HG03442 (cell line): ENCODE measurements at regions not wholly inside any gene's neighbourhood (a gene's known extent, or its start where the extent isn't known, plus 50 kb on each side); places are given as distances from the start of the nearest gene placed in this dataset.
"Not testable (repeated sequence)": the region's sequence is repeated elsewhere in the genome, so short reads cannot be mapped to it uniquely, and the experiment has no call there.

Experiments
- ATAC-seq: cut with Tn5 transposase; IDR thresholded peaks from one replicate; pipeline ENCODE4 v1.9.1; 2021; ENCODE audit warnings: mild to moderate bottlenecking, moderate library complexity; ENCODE audit not compliant: unreplicated experiment

DNA sequence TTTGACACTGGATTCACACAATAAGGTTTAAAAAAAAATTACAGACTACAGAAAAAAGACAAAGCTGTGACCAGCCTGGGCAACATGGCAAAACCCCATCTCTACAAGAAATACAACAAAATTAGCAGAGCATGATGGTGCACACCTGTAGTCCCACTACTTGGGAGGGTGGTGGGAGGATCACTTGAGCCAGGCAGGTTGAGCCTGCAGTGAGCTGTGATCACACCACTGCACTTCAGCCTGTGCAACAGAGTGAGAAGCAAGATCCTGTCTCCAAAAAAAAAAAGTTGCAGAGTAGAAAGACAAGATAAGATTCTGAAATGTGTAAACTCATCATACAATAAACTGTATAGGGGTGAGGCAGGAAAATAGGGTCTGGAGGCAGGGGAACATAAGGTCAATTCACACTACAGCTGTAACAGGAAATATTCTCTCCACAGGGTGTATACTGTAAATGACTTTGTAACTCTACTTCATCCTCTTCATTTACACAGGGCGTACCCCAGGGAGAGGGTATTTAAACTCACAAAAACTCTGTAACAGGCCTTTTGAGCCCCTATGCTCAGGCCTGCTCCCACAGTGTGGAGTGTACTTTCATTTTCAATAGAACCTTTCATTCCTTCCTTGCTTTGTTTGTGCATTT lies 112.6 kb upstream of the MAPK10 start:
- no peak for ATAC-seq

DNA sequence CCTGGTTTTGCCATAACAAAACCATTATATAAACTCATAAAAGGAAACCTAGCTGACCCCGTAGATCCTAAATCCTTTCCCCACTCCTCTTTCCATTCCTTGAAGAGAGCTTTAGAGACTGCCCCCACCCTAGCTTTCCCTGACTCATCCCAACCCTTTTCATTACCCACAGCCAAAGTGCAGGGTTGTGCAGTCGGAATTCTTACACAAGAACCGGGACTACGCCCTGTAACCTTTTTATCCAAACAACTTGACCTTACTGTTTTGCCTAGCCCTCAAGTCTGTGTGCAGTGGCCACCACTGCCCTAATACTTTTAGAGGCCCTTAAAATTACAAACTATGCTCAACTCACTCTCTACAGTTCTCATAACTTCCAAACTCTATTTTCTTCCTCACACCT lies 116.0 kb upstream of the PTPN13 start:
- not testable (repeated sequence) for ATAC-seq

DNA sequence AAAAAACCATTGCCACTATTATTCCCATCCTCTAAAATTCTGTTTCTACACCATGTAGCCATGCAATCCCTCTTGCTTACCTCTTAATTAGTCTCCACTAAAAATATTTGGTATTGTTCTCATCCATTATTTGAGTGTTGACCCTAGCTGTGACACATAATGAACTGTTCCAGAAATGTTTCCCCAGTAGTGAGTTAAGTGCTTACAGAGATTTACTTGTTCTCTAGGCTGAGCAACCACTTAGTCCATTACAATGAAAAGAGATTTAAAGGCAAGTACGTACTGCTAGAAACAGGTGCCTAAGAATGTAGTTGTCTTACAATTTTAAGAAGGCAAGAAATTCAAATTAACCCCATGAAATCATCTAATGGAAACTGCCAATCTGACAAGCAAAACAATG lies 112.7 kb upstream of the PTPN13 start:
- no peak for ATAC-seq

DNA sequence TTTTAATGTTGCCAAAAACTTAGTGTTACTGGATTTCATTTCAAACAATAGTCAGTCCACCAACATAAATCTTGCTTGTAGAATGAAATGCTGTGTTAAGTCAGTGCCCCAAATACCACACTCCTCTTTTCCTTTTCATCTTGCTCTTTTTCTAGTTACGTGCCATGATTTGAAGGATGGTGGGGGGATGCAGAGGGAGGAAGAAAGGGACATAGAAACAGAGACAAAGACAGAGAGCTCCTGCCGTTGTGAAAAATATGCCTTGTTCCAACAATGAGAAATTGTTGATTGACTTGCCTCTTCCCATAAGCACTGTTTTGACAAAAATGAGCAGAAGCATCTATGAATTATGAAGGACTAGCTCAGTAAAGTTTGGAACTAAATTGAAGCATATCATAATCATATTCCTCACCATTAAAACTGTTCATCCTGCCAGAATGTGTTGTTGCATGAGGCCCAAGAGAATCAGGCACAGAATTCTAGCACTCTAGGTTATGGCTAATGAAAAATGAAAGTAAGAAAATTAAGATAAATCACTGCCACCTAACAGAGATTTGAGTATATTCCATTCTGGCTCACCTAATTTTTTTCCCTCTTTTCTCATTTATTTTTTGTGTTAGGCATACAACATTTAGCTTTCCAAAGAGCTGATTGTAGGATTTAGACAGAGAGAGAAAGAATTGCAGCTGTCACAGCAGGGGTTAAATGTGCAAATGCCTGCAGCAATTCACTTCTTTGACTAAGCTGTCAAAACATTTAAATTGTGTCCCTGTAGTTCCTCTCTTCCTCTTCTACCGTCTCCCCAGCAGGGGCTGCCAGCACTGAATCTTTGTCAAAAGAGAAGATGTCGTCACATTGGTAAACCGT lies 111.6 kb upstream of the PTPN13 start:
- no peak for ATAC-seq

DNA sequence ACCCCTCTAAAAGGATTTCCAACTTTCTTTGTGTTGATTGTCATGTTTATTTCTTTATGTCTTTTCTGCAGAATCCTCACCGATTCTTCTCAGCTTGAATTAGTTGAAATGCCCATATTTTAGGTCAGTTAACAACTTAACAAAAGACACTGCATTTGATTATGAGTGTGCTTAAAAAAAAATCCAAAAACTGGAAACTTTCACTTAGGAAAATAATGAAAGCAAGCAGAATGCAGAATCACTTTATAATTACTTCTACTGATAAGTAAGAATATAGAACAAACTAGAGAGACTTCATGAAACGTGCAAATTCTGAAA lies 111.0 kb upstream of the PTPN13 start:
- ATAC-seq = no peak

DNA sequence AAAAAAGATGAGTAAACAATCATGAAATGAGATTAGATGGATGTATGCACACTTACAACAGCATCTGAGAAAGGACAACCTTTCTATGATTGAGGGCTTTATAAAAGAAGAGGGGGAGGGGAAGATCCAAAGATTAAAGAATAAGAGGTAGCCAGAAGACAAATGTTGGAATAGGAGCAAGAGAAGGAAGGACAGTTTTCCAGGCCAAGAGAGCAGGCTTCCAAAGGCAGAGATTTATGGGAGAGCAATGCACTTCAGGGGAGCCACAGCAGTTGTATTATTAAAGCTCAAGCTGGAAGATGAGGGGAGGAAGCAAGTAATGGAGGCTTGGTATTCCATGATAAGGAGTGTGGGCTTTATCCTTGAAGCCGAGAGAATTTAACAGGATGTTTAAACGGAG lies 110.3 kb upstream of the PTPN13 start:
- ATAC-seq = no peak

DNA sequence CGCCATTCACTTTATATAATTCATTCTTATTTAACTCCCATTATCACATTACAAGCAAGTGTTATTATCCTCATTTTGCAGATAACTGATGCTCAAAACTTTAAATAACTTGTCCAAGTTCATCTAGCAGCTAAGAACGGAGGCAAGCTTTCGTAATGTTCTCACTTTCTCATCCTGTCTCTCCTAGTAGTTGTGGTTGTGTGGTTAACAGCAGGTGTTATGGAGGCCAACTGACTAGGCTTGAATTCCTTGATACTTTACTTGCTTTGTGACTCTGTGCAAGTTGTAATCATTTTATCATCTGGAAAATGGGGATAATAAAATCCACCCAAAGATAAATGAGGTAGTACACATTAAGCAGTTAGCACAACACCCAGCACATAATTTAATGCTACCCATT lies 109.9 kb upstream of the PTPN13 start:
- no peak for ATAC-seq

DNA sequence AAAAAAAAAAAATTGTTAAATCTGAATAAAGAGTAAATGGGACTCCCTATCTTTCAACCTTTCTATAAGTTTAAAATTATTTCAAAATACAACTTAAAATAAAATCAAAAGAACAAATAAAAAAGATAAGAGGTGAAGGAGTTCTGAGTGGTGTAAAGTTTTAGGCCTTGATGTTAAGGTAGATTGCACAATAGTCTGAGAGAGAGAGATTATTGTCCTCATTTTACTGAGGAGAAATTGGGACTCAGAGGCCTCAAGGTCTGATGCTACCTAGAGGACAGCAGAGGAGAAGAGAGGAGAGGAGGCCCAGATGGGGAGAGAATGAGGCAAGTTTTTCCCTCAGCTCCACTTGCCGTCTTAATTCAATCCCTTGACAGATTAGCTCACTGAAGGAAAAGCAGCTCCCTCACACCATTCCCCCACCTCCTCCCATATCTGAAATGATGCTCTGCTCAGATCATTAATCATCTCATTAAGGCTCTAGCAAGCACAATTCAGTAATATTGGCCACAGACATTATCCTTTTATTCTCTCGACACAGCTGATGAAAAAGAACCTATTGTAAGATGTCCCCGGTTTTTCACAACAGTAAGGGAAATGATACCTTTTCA lies 106.3 kb upstream of the PTPN13 start:
- no peak for ATAC-seq

DNA sequence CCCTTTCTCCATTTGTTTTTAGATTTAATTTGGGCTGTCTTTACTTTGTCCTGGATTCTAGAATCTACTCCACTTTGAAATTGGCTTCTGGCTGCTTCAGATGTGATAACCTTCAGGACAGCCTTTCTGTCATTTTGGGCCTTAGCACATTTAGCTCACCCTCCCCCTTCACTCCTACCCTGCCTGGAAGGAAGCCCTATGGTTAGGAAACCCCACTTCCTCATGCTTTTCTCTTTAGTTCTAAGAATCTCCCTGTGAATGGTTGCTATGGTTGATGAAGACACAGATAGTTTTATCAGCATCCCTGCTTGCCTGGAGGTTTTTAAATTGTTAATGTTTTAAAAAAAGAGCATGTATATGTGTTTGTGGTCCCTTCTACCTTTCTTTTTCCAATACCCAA lies 100.7 kb upstream of the PTPN13 start:
- ATAC-seq = no peak

DNA sequence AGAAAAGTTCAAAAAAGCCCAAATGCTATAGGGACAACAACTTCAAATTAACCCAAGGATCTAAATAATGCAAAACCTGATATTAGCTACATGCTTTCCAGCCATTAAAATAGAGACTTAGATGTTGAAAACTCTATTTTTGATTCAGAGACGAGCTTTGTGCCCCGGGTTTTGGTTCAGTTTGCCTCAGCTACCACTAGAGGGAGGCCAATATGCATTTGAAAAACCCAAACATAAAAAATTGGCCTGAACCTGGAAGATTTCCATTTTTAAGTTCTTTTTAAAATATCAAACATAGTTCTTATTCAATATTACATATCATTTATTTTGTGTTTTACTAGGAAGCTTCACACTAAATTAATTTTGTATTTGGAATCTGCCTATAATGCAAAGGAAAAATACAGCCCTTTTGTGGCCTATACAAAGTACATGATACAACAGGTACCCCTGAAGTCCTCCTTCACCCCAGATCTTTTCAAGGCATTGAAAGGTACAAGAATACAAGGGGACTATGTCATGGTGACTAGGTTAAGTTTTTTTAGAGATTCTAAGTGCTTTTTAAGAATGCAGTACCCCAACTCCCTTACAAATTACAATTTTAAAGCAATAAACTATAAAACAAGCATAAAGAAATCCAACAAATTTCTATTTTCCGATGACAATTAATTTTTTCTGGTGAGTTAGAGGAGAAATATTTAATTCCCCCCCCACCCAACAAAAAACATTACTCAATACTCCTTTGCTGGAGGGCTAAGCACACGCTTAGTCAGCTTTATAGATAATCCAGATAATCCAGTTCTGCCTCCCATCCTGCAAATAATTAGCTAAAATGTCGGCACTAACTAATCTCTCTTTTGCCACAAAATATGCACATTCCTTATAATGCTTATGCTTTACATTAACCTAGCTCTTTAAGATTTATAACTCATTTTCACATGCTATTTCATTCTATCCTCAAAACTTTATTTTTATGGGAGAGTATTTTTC lies 97.7 kb upstream of the PTPN13 start:
- no peak for ATAC-seq

DNA sequence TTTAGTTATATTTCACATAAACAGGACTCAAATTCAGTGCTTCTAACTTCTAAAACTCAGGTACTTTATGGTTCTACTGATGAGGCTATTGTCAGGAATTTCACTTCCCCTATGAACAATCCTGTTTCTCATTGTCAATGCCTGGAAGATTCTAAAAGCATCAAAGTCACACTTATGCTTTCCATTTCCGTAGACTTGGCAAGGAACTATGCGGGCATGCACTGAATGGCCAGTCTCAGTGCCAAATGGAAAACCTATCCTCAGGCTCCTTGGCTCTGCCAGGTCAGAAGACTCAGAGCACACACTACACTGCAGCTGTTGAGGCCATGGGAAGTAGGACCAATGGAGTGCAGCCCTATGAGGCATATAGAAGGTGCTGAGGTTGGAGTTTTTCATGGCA lies 97.0 kb upstream of the PTPN13 start:
- no peak for ATAC-seq

DNA sequence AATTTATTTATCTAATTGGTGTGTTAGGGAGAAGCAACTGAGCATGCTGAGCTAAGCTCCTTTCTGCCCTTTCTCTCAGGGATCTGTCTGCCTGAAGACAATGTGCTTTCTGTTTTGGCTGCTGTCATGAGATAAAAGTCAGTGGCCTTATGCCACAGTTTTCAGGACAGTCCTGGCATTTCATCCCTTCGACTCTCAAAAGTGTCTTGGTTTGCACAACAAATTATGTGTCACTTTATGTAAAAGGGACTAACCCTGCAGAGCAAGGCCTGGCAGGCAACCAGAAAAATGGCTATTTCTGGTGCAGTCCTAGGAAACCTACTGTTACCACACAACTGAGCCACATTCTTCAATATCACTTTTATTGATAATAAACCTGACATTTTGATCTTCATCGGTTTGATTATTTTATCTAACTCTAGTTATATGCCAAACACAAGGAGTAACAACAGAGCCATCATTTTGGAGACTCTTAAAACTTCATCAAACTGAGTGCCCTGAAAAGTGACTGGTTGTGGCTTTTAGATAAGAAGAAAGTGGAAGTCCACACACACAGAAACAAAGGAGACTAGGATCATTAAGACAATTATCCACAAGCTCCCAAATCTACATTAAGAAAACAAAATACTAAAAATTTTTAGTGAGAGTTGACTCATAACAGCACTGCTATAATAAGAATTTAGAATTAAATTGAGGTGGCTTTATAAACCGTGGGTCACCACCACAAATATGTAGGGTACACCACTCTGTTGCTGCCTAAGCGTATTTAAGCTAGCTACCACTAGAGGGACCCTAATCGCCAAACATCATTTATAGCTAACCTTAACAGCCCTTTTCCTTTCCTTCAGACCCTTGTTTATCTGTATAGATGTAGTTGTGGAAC lies 95.9 kb upstream of the PTPN13 start:
- ATAC-seq = peak; percentile 89

DNA sequence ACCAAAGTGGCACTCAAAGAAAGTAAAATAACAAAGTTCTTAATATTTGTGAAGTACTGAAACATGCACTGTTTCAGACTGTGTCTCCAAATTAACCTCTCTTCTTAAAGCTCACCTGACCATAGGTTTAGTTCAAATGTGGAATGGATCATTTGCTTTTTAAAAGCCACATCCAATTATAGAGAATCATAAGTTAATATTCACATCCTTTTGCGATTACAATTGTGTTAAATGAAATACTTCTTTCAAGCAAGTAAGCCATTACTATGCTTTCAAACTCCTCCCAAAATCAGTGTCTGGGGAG lies 95.3 kb upstream of the PTPN13 start:
- ATAC-seq = no peak

DNA sequence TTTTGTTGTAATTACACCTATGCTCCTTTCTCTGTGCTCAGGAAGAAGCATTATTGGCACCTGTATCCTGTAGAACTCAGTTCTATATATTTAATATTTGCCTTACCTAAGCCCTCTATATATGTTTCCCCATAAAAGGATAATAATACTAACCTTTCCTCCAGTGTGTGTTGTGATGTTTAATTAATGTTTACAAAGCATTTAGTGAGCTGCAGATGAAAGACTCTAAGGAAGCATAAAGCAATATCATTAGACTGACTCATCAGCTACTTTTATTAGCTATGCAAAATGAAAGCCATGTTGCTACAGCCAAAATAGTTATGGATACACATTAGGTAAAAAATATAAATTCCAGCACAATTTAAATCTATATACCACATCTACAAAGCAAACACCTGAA lies 93.6 kb upstream of the PTPN13 start:
- ATAC-seq = no peak

DNA sequence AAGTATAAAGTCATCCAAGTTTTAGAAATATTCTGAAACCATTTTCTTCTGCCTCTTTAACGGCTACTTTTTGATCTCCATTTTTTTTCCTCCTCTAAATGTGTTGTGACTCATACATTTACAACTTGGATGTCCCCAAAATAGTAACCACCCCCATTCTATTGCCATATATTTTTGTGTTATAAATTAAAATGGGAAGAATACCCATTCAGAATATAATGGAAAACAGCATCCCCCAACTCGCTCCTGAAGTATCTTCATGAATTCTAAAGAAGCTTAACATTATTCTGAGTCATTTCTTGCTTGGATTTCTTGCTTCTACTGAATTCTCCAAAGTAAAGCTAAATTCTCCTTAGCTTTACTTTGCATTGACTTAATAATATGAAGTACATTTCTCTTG lies 92.0 kb upstream of the PTPN13 start:
- no peak for ATAC-seq

DNA sequence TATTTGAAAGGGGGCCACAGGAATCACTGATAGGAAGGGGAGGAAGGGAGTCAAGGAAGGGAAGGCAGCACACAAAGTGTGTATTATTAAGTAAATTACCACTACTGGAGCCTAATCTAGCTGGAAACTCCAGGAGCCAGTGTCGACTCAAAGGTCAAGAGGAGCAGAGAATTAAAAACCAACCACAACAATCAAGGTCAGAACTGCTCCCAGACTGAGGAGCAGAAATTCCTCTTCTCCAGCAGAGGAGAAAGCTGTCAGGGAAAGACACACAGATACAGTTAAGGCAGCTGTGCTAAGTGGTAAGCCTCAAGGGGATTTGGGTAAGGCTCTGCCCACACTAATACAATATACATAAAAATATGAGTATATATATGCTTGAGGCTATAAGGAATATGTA lies 87.5 kb upstream of the PTPN13 start:
- ATAC-seq = no peak

DNA sequence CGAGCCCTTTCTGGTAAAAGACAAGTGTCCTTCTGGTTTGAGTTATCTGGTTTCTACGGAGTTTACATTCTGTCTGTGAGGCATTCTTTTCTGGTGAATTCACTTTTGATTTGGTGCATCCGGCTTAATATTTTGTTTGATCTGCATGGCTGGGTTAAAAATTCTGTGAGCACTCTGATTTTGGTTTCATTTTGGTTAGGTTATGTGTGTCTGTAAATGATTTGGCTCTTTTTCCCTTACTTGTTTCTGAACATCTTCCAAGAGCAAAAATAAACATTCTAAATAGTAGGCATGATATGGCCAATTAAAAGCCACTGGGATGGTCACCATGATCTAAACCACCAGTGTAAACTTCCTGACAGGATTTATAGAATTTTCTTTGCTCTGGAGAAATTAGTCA lies 85.7 kb upstream of the PTPN13 start:
- ATAC-seq = no peak

DNA sequence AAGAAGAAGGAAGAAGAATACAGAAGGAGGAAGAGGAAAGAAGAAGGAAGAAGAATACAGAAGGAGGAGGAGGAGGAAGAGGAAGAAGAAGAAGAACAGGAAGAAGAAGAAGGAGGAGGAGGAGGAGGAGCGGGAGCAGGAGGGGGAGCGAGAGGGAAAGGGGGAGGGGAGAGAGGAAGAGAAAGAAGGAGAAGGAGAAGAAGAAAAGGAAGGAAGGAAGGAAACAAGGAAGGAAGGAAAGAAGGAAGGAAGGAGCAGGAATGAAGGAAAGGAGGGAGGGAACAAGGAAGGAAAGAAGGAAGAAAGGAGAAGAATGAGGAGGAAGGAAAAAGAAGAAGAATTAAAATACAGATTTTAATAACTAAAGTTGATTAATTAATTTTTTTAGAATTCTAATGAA lies 82.5 kb upstream of the PTPN13 start:
- ATAC-seq = no peak

DNA sequence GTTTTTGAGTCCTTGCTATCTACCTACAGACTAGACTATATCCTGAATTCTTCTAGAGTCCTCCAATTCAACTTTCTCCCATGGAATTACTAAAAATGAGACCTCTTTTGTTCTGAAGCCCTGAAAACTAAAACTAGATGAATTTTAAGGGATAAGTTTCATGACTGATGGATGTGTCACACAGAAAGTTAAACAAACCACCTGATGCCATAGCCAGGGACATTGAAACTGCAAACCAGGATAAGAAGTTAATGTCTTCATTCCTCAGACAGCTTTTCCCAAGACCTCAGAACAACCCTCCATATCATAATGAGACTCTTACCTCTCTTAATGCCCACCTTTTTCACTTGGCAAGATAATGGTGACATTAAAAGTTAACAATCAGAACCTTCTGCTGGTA lies 81.5 kb upstream of the PTPN13 start:
- no peak for ATAC-seq

DNA sequence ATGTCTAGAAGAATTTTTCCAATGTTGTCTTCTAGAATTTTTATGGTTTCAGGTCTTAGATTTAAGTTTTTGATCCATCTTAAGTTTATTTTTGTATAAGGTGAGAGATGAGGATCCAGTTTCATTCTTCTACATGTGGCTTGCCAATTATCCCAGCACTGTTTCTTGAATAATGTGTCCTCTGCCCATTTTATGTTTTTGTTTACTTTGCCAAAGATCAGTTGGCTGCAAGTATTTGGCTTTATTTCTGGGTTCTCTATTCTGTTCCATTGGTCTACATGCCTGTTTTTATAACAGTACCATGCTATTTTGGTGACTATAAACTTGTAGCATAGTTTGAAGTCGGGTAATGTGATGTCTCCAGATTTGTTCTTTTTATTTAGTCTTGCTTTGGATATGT lies 78.2 kb upstream of the PTPN13 start:
- ATAC-seq = not testable (repeated sequence)
